ENCODE measurements at regions not wholly inside any gene's neighbourhood (a gene's known extent, or its start where the extent isn't known, plus 50 kb on each side); places are given as distances from the start of the nearest gene placed in this dataset.

GRCh38 chr2:207257251-207258250 is 91.8 kb upstream of the KLF7 start:
- no peaks in the 10 kb centered on the region for H3K27me3 Mint-ChIP-seq
- H3K36me3 Mint-ChIP-seq = no peaks in the 10 kb centered on the region
- H3K4me1 Mint-ChIP-seq = peaks cover 23 to 43% of the 10 kb centered on the region in 2 donors
- H3K9me3 Mint-ChIP-seq = no peaks in the 10 kb centered on the region
- DNase-seq = no peak
- no peak overlapping the region for H3K27ac Mint-ChIP-seq
- H3K4me3 Mint-ChIP-seq = no peak overlapping the region
- ATAC-seq (replicated peaks) = peak in 1 of 2 donors; percentile 19

DNA sequence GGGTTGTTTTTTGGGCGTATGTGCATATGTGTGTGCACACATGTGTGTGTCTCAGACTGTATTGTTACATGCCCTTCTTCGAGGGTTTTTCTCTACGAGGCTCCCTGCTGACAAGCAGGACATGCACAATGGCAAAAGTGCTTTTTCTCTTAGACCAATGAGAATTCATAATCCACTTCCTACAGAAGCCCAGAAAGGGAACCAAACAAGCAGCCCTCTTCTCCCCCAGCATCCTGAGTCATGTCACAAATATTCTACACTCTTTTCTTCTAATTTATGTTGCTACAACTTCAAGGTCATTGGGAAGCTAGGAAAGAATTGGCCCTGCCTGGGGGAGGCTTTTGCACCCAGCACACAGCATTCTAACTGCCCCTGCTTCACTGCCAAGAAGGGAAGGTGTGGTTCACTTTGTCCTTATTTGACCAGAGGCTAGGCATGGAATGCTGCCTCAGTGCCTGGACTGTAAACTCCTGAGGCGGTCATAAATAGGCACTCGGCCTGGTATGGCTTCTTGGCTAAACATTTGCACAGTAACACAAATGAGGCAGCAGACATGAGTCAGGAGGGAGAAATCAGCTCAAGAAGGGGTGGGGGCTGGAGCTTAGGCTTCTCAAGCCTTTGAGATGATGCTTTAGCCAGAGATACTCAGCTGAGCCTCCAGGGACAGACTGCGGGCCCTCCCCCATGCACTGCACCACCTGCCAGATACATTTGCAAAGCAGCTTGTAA is 92.7 kb upstream of the KLF7 start:
- Mint-ChIP-seq H3K27ac (no peak overlapping the region), H3K4me3 (no peak overlapping the region), H3K9me3 (no peaks in the 10 kb centered on the region), H3K27me3 (no peaks in the 10 kb centered on the region), H3K36me3 (no peaks in the 10 kb centered on the region), H3K4me1 (peaks cover 21 to 38% of the 10 kb centered on the region in 2 donors)
- DNase-seq = no peak
- ATAC-seq (replicated peaks) = no peak

DNA sequence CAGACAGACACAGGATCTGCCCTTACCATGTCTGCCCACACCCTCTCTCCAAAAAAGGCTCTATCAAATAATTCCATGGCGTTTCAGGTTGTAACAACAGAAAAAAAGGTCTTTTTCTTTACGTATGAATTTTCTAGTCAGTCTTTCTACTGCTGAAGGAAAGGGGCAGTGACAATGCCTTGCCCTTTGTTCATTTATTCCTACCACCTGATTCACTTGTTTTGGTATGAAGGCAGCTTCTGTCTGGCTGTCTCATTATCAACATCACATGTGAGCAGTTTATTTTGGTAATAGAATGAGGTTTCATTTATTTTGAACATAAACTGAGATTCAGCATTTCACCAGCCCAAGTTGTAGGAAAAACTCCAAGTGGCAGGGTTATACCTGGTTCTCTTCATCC is 94.3 kb upstream of the KLF7 start:
- no peak for DNase-seq
- no peak for ATAC-seq (replicated peaks)
- H3K9me3 Mint-ChIP-seq = peaks cover under 1% of the 10 kb centered on the region in 2 donors
- no peak overlapping the region for H3K27ac Mint-ChIP-seq
- no peak overlapping the region for H3K4me3 Mint-ChIP-seq
- H3K27me3 Mint-ChIP-seq = no peaks in the 10 kb centered on the region
- H3K36me3 Mint-ChIP-seq = peaks cover 0 to 3% of the 10 kb centered on the region in 2 donors
- H3K4me1 Mint-ChIP-seq = peaks cover 14 to 25% of the 10 kb centered on the region in 2 donors

GRCh38 chr2:207260947-207261346 is 95.2 kb upstream of the KLF7 start:
- peaks cover 3 to 4% of the 10 kb centered on the region in 2 donors for H3K9me3 Mint-ChIP-seq
- no peaks in the 10 kb centered on the region for H3K27me3 Mint-ChIP-seq
- ATAC-seq (replicated peaks) (no peak), DNase-seq (no peak)
- H3K27ac Mint-ChIP-seq = no peak overlapping the region
- peaks cover 0 to 4% of the 10 kb centered on the region in 2 donors for H3K36me3 Mint-ChIP-seq
- no peak overlapping the region for H3K4me3 Mint-ChIP-seq
- H3K4me1 Mint-ChIP-seq = peaks cover 13 to 26% of the 10 kb centered on the region in 2 donors

- Mint-ChIP-seq H3K4me1 (peaks cover 10 to 19% of the 10 kb centered on the region in 2 donors), H3K27me3 (no peaks in the 10 kb centered on the region), H3K4me3 (no peak overlapping the region), H3K9me3 (peaks cover 3 to 4% of the 10 kb centered on the region in 2 donors), H3K27ac (no peak overlapping the region), H3K36me3 (peaks cover 0 to 4% of the 10 kb centered on the region in 2 donors)
- no peak for ATAC-seq (replicated peaks)
- no peak for DNase-seq
Measured at GRCh38 chr2:207264310-207264709, 98.6 kb upstream of the KLF7 start.

GRCh38 chr2:207265332-207265731 is 99.6 kb upstream of the KLF7 start:
- Mint-ChIP-seq H3K9me3 (peaks cover 3 to 4% of the 10 kb centered on the region in 2 donors), H3K4me3 (no peak overlapping the region), H3K27ac (no peak overlapping the region), H3K36me3 (peaks cover 0 to 4% of the 10 kb centered on the region in 2 donors), H3K27me3 (no peaks in the 10 kb centered on the region), H3K4me1 (peaks cover 10 to 19% of the 10 kb centered on the region in 2 donors)
- ATAC-seq (replicated peaks) (no peak), DNase-seq (no peak)

DNA sequence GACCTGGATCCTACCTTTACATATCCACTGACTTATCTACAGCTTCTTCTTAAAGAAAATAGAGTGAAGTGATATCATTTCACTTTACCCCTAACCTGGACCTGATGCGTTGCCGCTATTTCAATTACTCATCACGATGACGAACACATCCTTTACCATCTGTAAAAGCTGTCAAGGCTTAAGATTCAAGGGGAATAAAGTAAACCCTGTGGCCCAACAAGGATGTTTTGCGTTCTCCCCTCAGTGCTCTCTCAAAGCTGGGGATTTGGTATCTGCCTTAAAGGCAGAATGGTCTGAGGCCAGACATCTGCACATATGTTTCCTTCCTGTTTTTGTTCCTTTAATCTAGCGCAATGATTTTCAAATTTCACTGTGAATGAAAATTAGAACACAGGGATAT is 100.1 kb upstream of the KLF7 start:
- no peaks in the 10 kb centered on the region for H3K27me3 Mint-ChIP-seq
- peaks cover 3 to 4% of the 10 kb centered on the region in 2 donors for H3K9me3 Mint-ChIP-seq
- peaks cover 10 to 19% of the 10 kb centered on the region in 2 donors for H3K4me1 Mint-ChIP-seq
- peaks cover 0 to 4% of the 10 kb centered on the region in 2 donors for H3K36me3 Mint-ChIP-seq
- DNase-seq = no peak
- no peak overlapping the region for H3K4me3 Mint-ChIP-seq
- no peak overlapping the region for H3K27ac Mint-ChIP-seq
- ATAC-seq (replicated peaks) = peak; percentile 19 to 65

- no peak overlapping the region for H3K27ac Mint-ChIP-seq
- H3K4me1 Mint-ChIP-seq = peaks cover 10 to 14% of the 10 kb centered on the region in 2 donors
- H3K36me3 Mint-ChIP-seq = peaks cover 0 to 4% of the 10 kb centered on the region in 2 donors
- ATAC-seq (replicated peaks) = no peak
- H3K4me3 Mint-ChIP-seq = no peak overlapping the region
- no peak for DNase-seq
- no peaks in the 10 kb centered on the region for H3K27me3 Mint-ChIP-seq
- peaks cover 3 to 4% of the 10 kb centered on the region in 2 donors for H3K9me3 Mint-ChIP-seq
Measured at GRCh38 chr2:207266648-207267047, 100.9 kb upstream of the KLF7 start.

GRCh38 chr2:207269038-207269437 is 103.3 kb upstream of the KLF7 start:
- peaks cover 0 to 3% of the 10 kb centered on the region in 2 donors for H3K36me3 Mint-ChIP-seq
- H3K27ac Mint-ChIP-seq = no peak overlapping the region
- DNase-seq (no peak), ATAC-seq (replicated peaks) (no peak)
- H3K9me3 Mint-ChIP-seq = peaks cover 3 to 4% of the 10 kb centered on the region in 2 donors
- H3K4me1 Mint-ChIP-seq = peaks cover 10 to 14% of the 10 kb centered on the region in 2 donors
- H3K27me3 Mint-ChIP-seq = no peaks in the 10 kb centered on the region
- no peak overlapping the region for H3K4me3 Mint-ChIP-seq

DNA sequence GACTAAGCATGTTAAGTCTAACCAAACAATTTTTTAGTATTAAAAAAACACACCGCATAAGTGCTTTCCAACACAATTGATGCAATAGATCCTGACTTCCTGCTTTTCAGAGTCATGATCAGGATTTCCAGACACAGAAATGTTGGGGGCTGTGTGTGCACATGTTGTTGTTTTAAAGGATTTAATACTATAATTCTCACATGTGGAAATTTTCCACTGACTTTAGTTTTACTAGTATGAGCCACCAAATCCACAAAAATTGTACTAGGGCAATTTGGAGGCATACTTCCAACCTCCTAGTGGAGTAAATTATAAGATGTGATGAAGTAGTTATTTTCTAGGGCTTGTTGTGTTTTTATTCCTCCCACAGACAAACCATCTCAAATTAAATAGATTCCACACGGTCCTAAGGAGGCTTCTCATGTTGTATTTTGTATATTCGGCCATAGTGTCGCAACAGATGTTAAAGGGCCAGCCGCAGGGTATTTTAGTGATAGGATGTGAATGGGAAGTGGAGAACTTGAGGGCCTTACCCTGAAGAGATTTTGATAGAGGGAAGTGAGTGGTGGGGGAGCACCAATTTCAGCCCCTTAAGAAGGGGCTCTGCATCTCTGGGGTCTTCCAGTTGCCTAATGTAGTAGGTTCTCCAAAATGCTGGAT is 108.9 kb upstream of the KLF7 start:
- no peak overlapping the region for H3K27ac Mint-ChIP-seq
- DNase-seq (no peak), ATAC-seq (replicated peaks) (no peak)
- no peak overlapping the region for H3K4me3 Mint-ChIP-seq
- peaks cover under 1 to 12% of the 10 kb centered on the region in 2 donors for H3K4me1 Mint-ChIP-seq
- no peaks in the 10 kb centered on the region for H3K27me3 Mint-ChIP-seq
- H3K9me3 Mint-ChIP-seq = peaks cover 0 to 3% of the 10 kb centered on the region in 2 donors
- H3K36me3 Mint-ChIP-seq = no peaks in the 10 kb centered on the region

DNA sequence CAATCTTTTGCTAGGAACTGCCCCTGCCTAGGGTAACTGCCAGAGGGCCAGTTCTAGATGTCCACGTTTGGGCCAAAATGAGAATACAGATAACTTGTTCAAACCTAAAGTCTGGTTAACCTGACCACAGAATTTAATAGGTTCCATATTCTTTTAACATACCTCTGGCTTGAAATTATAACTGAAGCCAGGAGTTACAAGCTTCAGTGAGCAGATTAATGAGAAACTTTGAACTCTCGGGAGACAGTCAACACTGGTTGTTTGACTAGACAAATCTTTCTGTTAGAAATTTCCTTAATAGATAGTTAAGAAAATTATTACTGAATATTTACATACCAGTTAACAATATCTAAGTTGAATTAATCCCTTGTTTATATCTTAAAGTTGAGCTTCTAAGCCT is 110.0 kb upstream of the KLF7 start:
- ATAC-seq (replicated peaks) (no peak), DNase-seq (no peak)
- H3K9me3 Mint-ChIP-seq = peaks cover 0 to 3% of the 10 kb centered on the region in 2 donors
- no peaks in the 10 kb centered on the region for H3K36me3 Mint-ChIP-seq
- H3K27ac Mint-ChIP-seq = no peak overlapping the region
- H3K4me3 Mint-ChIP-seq = no peak overlapping the region
- peaks cover 4 to 18% of the 10 kb centered on the region in 2 donors for H3K4me1 Mint-ChIP-seq
- no peaks in the 10 kb centered on the region for H3K27me3 Mint-ChIP-seq

- DNase-seq (no peak), ATAC-seq (replicated peaks) (no peak)
- Mint-ChIP-seq H3K9me3 (peaks cover 0 to 3% of the 10 kb centered on the region in 2 donors), H3K4me1 (peaks cover 4 to 18% of the 10 kb centered on the region in 2 donors), H3K27me3 (no peaks in the 10 kb centered on the region), H3K36me3 (no peaks in the 10 kb centered on the region), H3K27ac (no peak overlapping the region), H3K4me3 (no peak overlapping the region)
Measured at GRCh38 chr2:207276248-207276647, 110.5 kb upstream of the KLF7 start.

- H3K27ac Mint-ChIP-seq = peak overlapping the region; percentile 20
- no peak overlapping the region for H3K4me3 Mint-ChIP-seq
- no peak for ATAC-seq (replicated peaks)
- peaks cover 4 to 20% of the 10 kb centered on the region in 2 donors for H3K4me1 Mint-ChIP-seq
- DNase-seq = no peak
- H3K36me3 Mint-ChIP-seq = no peaks in the 10 kb centered on the region
- no peaks in the 10 kb centered on the region for H3K27me3 Mint-ChIP-seq
- peaks cover 0 to 3% of the 10 kb centered on the region in 2 donors for H3K9me3 Mint-ChIP-seq
Measured at GRCh38 chr2:207276858-207277257, 111.1 kb upstream of the KLF7 start.

- Mint-ChIP-seq H3K4me1 (peaks cover 17 to 37% of the 10 kb centered on the region in 2 donors), H3K9me3 (peaks cover 0 to 3% of the 10 kb centered on the region in 2 donors), H3K4me3 (peak overlapping the region in 1 of 2 donors; percentile 59), H3K36me3 (no peaks in the 10 kb centered on the region), H3K27ac (peak overlapping the region; percentile 88), H3K27me3 (no peaks in the 10 kb centered on the region)
- DNase-seq = peak; percentile 16
- peak; percentile 68 to 85 for ATAC-seq (replicated peaks)
Measured at GRCh38 chr2:207279520-207279919, 113.8 kb upstream of the KLF7 start.
